ENCODE measurements at regions not wholly inside any gene's neighbourhood (a gene's known extent, or its start where the extent isn't known, plus 50 kb on each side); places are given as distances from the start of the nearest gene placed in this dataset.
"Not testable (repeated sequence)": the region's sequence is repeated elsewhere in the genome, so short reads cannot be mapped to it uniquely, and the experiment has no call there.

GRCh38 chr7:17098515-17098914, 199.9 kb upstream of the AHR start:
- no peak for DNase-seq
- POLR2A ChIA-PET, result no interaction called here
- Mint-ChIP-seq H3K9me3 (ENCODE audit: unreplicated experiment) (peaks cover 9% of the 10 kb centered on the region), H3K4me3 (ENCODE audit: unreplicated experiment) (no peak overlapping the region), H3K27me3 (ENCODE audit: insufficient read depth, unreplicated experiment) (no peaks in the 10 kb centered on the region), H3K36me3 (ENCODE audit: insufficient read depth, unreplicated experiment) (peaks cover 6% of the 10 kb centered on the region), H3K27ac (ENCODE audit: unreplicated experiment) (no peak overlapping the region), H3K4me1 (ENCODE audit: low read depth, unreplicated experiment) (peaks cover 13% of the 10 kb centered on the region)
- BruUV-seq (replicated peaks), result no TSS peak
- Histone ChIP-seq H3K27me3 (replicated peaks; ENCODE audit: control insufficient read depth, insufficient read depth, low read length) (no peaks in the 10 kb centered on the region), H3K4me1 (no peaks in the 10 kb centered on the region), H3K36me3 (ENCODE audit: control insufficient read depth, insufficient read depth, low read length) (no peaks in the 10 kb centered on the region), H3K4me3 (ENCODE audit: low read depth, low read length) (no peak overlapping the region), H3K9me3 (peaks cover 13% of the 10 kb centered on the region)
- CTCF ChIA-PET, result no interaction called here
- no peak for TF ChIP-seq CTCF (IDR thresholded peaks at IDR 0.05; ENCODE audit: insufficient read depth in 1 of 2, low read depth in 1 of 2, low read length in 1 of 2, severe bottlenecking in 1 of 2, unreplicated experiment in 1 of 2)
- intact Hi-C loops (cut with micrococcal nuclease; ENCODE audit: unreplicated experiment), result no loop called here

- intact Hi-C loops (cut with micrococcal nuclease; ENCODE audit: unreplicated experiment), result no loop called here
- no peak for TF ChIP-seq CTCF (IDR thresholded peaks at IDR 0.05; ENCODE audit: insufficient read depth in 1 of 2, low read depth in 1 of 2, low read length in 1 of 2, severe bottlenecking in 1 of 2, unreplicated experiment in 1 of 2)
- H3K27ac Mint-ChIP-seq (ENCODE audit: unreplicated experiment), result no peak overlapping the region
- CTCF ChIA-PET, result no interaction called here
- Histone ChIP-seq H3K27me3 (replicated peaks; ENCODE audit: control insufficient read depth, insufficient read depth, low read length) (no peaks in the 10 kb centered on the region), H3K9me3 (peaks cover 13% of the 10 kb centered on the region), H3K4me1 (no peaks in the 10 kb centered on the region), H3K4me3 (ENCODE audit: low read depth, low read length) (no peak overlapping the region), H3K36me3 (ENCODE audit: control insufficient read depth, insufficient read depth, low read length) (no peaks in the 10 kb centered on the region)
- BruUV-seq (replicated peaks), result no TSS peak
- no peaks in the 10 kb centered on the region for H3K27me3 Mint-ChIP-seq (ENCODE audit: insufficient read depth, unreplicated experiment)
- peak; percentile 20 to 42 for DNase-seq
- peaks cover 9% of the 10 kb centered on the region for H3K9me3 Mint-ChIP-seq (ENCODE audit: unreplicated experiment)
- no peak overlapping the region for H3K4me3 Mint-ChIP-seq (ENCODE audit: unreplicated experiment)
- H3K4me1 Mint-ChIP-seq (ENCODE audit: low read depth, unreplicated experiment), result peaks cover 13% of the 10 kb centered on the region
- POLR2A ChIA-PET, result no interaction called here
- peaks cover 6% of the 10 kb centered on the region for H3K36me3 Mint-ChIP-seq (ENCODE audit: insufficient read depth, unreplicated experiment)
Observed at GRCh38 chr7:17099083-17099973, 199.1 kb upstream of the AHR start.

- H3K4me1 ChIP-seq; H3K27me3 Mint-ChIP-seq (ENCODE audit: insufficient read depth, unreplicated experiment); H3K4me3 ChIP-seq (ENCODE audit: low read depth, low read length); H3K36me3 ChIP-seq (ENCODE audit: control insufficient read depth, insufficient read depth, low read length); H3K27ac Mint-ChIP-seq (ENCODE audit: unreplicated experiment); H3K27me3 ChIP-seq (replicated peaks; ENCODE audit: control insufficient read depth, insufficient read depth, low read length); DNase-seq; H3K4me3 Mint-ChIP-seq (ENCODE audit: unreplicated experiment); BruUV-seq (replicated peaks); intact Hi-C loops (cut with micrococcal nuclease; ENCODE audit: unreplicated experiment); H3K36me3 Mint-ChIP-seq (ENCODE audit: insufficient read depth, unreplicated experiment); POLR2A ChIA-PET; CTCF ChIA-PET; H3K9me3 Mint-ChIP-seq (ENCODE audit: unreplicated experiment): not testable (repeated sequence)
- peaks cover 13% of the 10 kb centered on the region for H3K4me1 Mint-ChIP-seq (ENCODE audit: low read depth, unreplicated experiment)
- peaks cover 13% of the 10 kb centered on the region for H3K9me3 ChIP-seq
Observed at GRCh38 chr7:17099974-17100509, 198.4 kb upstream of the AHR start.
